ENCODE measurements at regions not wholly inside any gene's neighbourhood (a gene's known extent, or its start where the extent isn't known, plus 50 kb on each side); places are given as distances from the start of the nearest gene placed in this dataset.
A peak's percentile ranks its signal among the peaks of the same experiment; 100 is the strongest.

DNA sequence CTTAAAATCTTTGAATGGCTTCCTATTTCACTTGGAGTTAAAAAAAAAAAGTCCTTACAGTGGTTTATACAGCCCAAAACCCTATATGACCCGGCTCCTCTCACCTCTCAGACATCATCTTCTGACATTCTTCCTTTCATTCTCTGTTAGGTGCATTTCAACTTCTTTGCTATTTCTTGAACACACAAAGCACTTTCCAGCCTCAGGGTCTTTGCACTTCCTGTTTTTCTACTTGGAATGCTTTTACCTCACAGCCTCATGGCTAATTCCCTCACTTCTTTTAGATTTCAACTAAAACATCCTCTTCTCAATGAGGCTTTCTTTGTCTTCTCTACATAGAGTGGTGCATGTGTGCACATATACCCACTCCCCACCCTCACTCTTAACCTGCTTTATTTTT lies 91.0 kb upstream of the MB21D2 start:
- no peaks in the 10 kb centered on the region for H3K27me3 ChIP-seq (ENCODE audit: insufficient read depth, low read depth, severe bottlenecking)

GRCh38 chr3:193010191-193010590 lies 92.5 kb upstream of the MB21D2 start:
- no peak for DNase-seq
- Histone ChIP-seq H3K36me3 (no peaks in the 10 kb centered on the region), H3K27ac (no peak overlapping the region), H3K9me3 (ENCODE audit: severe bottlenecking) (no peaks in the 10 kb centered on the region), H3K27me3 (ENCODE audit: insufficient read depth, low read depth, severe bottlenecking) (no peaks in the 10 kb centered on the region), H3K4me3 (ENCODE audit: low read depth, low read length) (no peak overlapping the region)
- TF ChIP-seq, protein P1, sequence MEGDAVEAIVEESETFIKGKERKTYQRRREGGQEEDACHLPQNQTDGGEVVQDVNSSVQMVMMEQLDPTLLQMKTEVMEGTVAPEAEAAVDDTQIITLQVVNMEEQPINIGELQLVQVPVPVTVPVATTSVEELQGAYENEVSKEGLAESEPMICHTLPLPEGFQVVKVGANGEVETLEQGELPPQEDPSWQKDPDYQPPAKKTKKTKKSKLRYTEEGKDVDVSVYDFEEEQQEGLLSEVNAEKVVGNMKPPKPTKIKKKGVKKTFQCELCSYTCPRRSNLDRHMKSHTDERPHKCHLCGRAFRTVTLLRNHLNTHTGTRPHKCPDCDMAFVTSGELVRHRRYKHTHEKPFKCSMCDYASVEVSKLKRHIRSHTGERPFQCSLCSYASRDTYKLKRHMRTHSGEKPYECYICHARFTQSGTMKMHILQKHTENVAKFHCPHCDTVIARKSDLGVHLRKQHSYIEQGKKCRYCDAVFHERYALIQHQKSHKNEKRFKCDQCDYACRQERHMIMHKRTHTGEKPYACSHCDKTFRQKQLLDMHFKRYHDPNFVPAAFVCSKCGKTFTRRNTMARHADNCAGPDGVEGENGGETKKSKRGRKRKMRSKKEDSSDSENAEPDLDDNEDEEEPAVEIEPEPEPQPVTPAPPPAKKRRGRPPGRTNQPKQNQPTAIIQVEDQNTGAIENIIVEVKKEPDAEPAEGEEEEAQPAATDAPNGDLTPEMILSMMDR (IDR thresholded peaks at IDR 0.05; ENCODE audit: low read depth, low read length): no peak

More for the DNA sequence above, 91.0 kb upstream of the MB21D2 start:
- no peak for DNase-seq
- H3K9me3 ChIP-seq (ENCODE audit: severe bottlenecking): no peaks in the 10 kb centered on the region
- TF ChIP-seq, protein P1 (IDR thresholded peaks at IDR 0.05; ENCODE audit: low read depth, low read length): no peak
- no peak overlapping the region for H3K4me3 ChIP-seq (ENCODE audit: low read depth, low read length)
- H3K27ac ChIP-seq: no peak overlapping the region
- no peaks in the 10 kb centered on the region for H3K36me3 ChIP-seq

DNA sequence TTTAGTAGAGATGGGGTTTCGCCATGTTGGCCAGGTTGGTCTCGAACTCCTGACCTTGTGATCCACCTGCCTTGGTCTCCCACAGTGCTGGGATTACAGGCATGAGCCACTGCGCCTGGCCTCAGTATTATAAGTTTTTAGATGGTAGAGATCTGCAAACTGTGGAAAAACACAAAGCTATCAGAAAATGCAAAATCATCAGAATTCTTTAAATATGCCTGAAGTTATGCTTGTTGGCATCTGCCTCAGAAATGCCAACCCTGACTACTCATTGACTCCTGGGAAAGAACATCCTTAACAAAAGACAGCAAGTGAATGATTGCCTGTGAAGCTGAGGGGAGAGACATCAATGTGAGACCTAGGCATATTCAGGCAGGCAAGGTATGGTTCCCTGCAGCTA lies 94.3 kb upstream of the MB21D2 start:
- no peak overlapping the region for H3K27ac ChIP-seq
- TF ChIP-seq, protein P1 (IDR thresholded peaks at IDR 0.05; ENCODE audit: low read depth, low read length): no peak
- no peak for DNase-seq
- no peak overlapping the region for H3K4me3 ChIP-seq (ENCODE audit: low read depth, low read length)
- no peaks in the 10 kb centered on the region for H3K27me3 ChIP-seq (ENCODE audit: insufficient read depth, low read depth, severe bottlenecking)
- no peaks in the 10 kb centered on the region for H3K36me3 ChIP-seq
- H3K9me3 ChIP-seq (ENCODE audit: severe bottlenecking): no peaks in the 10 kb centered on the region

GRCh38 chr3:193014902-193015301 lies 97.2 kb upstream of the MB21D2 start:
- no peak for DNase-seq
- H3K36me3 ChIP-seq: no peaks in the 10 kb centered on the region
- H3K4me3 ChIP-seq (ENCODE audit: low read depth, low read length): no peak overlapping the region
- no peaks in the 10 kb centered on the region for H3K9me3 ChIP-seq (ENCODE audit: severe bottlenecking)
- TF ChIP-seq, protein P1 (IDR thresholded peaks at IDR 0.05; ENCODE audit: low read depth, low read length): no peak
- no peaks in the 10 kb centered on the region for H3K27me3 ChIP-seq (ENCODE audit: insufficient read depth, low read depth, severe bottlenecking)
- H3K27ac ChIP-seq: no peak overlapping the region

- no peak overlapping the region for H3K4me3 ChIP-seq (ENCODE audit: low read depth, low read length)
- no peaks in the 10 kb centered on the region for H3K27me3 ChIP-seq (ENCODE audit: insufficient read depth, low read depth, severe bottlenecking)
- no peaks in the 10 kb centered on the region for H3K36me3 ChIP-seq
- H3K9me3 ChIP-seq (ENCODE audit: severe bottlenecking): no peaks in the 10 kb centered on the region
- H3K27ac ChIP-seq: no peak overlapping the region
- no peak for DNase-seq
- TF ChIP-seq, protein P1 (IDR thresholded peaks at IDR 0.05; ENCODE audit: low read depth, low read length): no peak
These were observed 98.8 kb upstream of the MB21D2 start for GRCh38 chr3:193016437-193016901.

DNA sequence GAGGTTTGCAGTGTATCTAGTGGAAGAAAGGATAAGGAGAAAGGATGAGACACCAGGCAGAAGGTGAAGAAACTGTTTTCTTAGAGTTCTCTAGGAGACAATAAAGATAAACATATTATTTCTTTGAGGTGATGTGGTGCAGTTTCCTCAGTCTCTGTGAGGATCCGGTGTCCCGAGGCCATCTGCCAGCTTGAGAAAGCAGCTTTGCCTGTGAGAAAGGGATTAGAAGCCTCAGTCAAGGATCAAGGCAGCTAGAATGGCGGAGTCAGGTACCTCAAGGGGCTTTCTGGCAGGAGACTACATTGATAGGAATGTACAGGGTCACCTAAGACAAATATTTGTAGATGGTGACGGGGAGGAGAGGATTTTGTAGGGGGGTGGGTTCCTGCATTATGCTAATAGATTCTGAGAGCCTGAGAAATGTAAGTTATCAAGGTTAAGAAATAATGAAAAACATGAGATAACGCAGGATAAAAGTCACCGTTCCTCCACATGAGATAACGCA lies 103.9 kb upstream of the MB21D2 start:
- no peaks in the 10 kb centered on the region for H3K27me3 ChIP-seq (ENCODE audit: insufficient read depth, low read depth, severe bottlenecking)
- H3K4me3 ChIP-seq (ENCODE audit: low read depth, low read length): peak overlapping the region; percentile 25
- peak; percentile 67 for DNase-seq
- peak overlapping the region; percentile 85 for H3K27ac ChIP-seq
- no peaks in the 10 kb centered on the region for H3K36me3 ChIP-seq
- TF ChIP-seq, protein P1 (IDR thresholded peaks at IDR 0.05; ENCODE audit: low read depth, low read length): no peak
- no peaks in the 10 kb centered on the region for H3K9me3 ChIP-seq (ENCODE audit: severe bottlenecking)
